Stimulated activated CD4-positive, alpha-beta T cell treated with anti-CD3 and anti-CD28 coated beads, Interleukin-15, amount 100 ng/mL, for 48 hours (primary cell): ENCODE measurements at regions not wholly inside any gene's neighbourhood (a gene's known extent, or its start where the extent isn't known, plus 50 kb on each side); places are given as distances from the start of the nearest gene placed in this dataset.

Experiments used
- DNase-seq, 2 donors: peaks; one replicate each; pipeline ENCODE4 v3.0.0-alpha.2; 2020; ENCODE audit warnings: low read depth in 2 of 2

GRCh38 chr4:104418286-104418685, 76.4 kb downstream of the CXXC4 start:
- no peak for DNase-seq

GRCh38 chr4:104417357-104417882, 77.3 kb downstream of the CXXC4 start:
- DNase-seq: no peak

- DNase-seq: no peak
These were observed 77.9 kb downstream of the CXXC4 start for GRCh38 chr4:104416725-104417356.

- no peak for DNase-seq
These were observed 81.2 kb downstream of the CXXC4 start for GRCh38 chr4:104413487-104413886.

GRCh38 chr4:104412344-104412743, 82.3 kb downstream of the CXXC4 start:
- DNase-seq: no peak

GRCh38 chr4:104411502-104411901, 83.2 kb downstream of the CXXC4 start:
- DNase-seq: no peak

- DNase-seq: no peak
These were observed 85.8 kb downstream of the CXXC4 start for GRCh38 chr4:104408878-104409277.

GRCh38 chr4:104404361-104404760, 90.3 kb downstream of the CXXC4 start:
- DNase-seq: no peak

GRCh38 chr4:104395168-104395614, 99.5 kb downstream of the CXXC4 start:
- DNase-seq: no peak

- no peak for DNase-seq
These were observed 100.1 kb downstream of the CXXC4 start for GRCh38 chr4:104394406-104395167.

- no peak for DNase-seq
These were observed 100.9 kb downstream of the CXXC4 start for GRCh38 chr4:104393655-104394324.

GRCh38 chr4:104385713-104386112, 109.0 kb downstream of the CXXC4 start:
- no peak for DNase-seq

GRCh38 chr4:104382961-104383360, 111.7 kb downstream of the CXXC4 start:
- no peak for DNase-seq

GRCh38 chr4:104381729-104382128, 113.0 kb downstream of the CXXC4 start:
- DNase-seq: no peak

GRCh38 chr4:104365618-104366017, 129.1 kb downstream of the CXXC4 start:
- DNase-seq: no peak

- DNase-seq: no peak
These were observed 141.2 kb downstream of the CXXC4 start for GRCh38 chr4:104353481-104353880.

GRCh38 chr4:104352211-104352610, 142.5 kb downstream of the CXXC4 start:
- DNase-seq: no peak

- DNase-seq: no peak
These were observed 143.0 kb downstream of the CXXC4 start for GRCh38 chr4:104351706-104352105.

GRCh38 chr4:104345598-104346242, 149.0 kb downstream of the CXXC4 start:
- DNase-seq: no peak

- no peak for DNase-seq
These were observed 150.2 kb downstream of the CXXC4 start for GRCh38 chr4:104344342-104344980.

- no peak for DNase-seq
These were observed 160.3 kb downstream of the CXXC4 start for GRCh38 chr4:104334410-104334809.
